Muscle of arm (tissue), 1 donor: ENCODE measurements at regions not wholly inside any gene's neighbourhood (a gene's known extent, or its start where the extent isn't known, plus 50 kb on each side); places are given as distances from the start of the nearest gene placed in this dataset.
"Not testable (repeated sequence)": the region's sequence is repeated elsewhere in the genome, so short reads cannot be mapped to it uniquely, and the experiment has no call there.

Experiments
- DNase-seq: peaks from one replicate; pipeline ENCODE4 v3.0.0-alpha.2; 2013

DNA sequence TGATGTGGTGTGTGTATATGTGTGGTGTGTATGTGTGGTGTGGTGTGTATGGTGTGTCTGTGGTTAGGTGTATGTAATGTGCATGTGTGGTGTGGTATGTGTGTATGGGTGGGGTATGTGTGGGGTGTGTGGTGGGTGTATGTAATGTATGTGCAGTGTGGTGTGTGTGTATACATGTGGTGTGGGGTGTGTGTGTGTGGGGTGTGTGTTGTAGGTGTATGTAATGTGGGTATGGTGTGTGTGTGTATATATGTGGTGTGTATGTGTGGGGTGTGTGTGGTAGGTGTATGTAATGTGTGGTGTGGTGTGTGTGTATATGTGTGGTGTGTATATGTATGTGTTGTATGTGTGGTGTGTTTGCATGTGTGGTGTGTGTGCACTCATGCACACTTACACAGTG lies 84.8 kb upstream of the ID2 start:
- no peak for DNase-seq

DNA sequence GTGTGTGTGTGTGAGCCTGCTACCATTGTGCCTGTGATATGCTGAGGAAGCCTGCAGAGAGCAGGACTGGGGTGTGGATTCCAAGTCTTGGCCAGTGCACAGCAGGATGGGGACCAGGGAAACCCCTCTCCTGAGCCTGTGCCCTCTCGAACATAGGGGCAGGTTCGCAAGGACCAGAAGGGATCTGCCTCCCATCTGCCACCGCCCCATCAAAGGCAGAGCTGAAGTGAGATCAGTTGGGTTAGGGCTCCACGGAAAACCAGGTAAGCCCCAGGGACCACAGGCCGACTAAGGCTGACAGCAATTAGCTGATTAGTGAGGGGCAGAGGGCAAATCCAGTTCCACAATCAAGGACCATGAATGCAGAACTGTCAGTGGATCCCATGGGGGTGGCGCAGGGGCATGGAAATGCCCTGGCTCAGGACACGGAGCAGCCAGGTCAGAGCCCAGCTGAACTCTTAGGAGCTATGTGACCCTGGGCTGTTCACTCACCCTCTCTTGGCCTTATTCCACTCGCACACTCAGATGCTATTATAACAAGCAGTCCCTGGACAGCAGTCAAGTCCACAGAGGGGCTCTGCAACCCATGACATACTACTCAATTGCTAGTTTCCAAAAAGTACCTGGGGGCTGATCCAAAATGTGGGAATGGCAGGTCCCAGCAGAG lies 84.2 kb upstream of the ID2 start:
- no peak for DNase-seq

DNA sequence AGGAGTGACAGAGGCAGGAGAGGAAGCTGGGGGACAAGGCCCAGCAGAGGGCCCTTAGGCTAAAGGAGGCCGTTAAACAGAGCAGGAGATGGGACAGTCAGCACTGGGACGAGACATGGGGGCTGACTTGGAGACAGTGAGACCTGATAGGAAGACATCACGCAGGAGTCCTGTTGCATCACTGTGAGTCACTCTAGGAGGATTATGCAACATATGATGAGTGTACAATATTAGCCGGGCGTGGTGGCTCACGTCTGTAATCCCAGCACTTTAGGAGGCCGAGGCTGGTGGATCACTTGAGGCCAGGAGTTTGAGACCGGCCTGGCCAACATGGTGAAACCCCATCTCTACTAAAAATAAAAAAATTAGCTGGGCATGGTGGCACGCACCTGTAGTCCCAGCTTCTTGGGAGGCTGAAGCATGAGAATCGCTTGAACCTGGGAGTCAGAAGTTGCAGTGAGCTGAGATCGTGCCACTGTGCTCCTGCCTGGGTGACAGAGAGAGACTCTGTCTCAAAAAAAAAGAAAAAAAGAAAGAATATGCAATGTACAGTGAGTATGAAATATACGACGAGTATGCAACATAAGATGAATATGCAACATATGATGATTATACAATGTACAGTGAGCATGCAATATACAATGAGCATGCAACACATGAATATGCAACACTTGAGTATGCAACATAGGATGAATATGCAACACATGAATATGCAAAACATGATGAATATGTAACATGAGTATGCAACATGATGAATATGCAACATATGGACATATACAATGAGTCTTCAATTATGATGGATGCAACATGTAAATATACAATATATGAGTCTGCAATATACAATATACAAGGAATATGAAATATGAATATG lies 83.3 kb upstream of the ID2 start:
- no peak for DNase-seq

DNA sequence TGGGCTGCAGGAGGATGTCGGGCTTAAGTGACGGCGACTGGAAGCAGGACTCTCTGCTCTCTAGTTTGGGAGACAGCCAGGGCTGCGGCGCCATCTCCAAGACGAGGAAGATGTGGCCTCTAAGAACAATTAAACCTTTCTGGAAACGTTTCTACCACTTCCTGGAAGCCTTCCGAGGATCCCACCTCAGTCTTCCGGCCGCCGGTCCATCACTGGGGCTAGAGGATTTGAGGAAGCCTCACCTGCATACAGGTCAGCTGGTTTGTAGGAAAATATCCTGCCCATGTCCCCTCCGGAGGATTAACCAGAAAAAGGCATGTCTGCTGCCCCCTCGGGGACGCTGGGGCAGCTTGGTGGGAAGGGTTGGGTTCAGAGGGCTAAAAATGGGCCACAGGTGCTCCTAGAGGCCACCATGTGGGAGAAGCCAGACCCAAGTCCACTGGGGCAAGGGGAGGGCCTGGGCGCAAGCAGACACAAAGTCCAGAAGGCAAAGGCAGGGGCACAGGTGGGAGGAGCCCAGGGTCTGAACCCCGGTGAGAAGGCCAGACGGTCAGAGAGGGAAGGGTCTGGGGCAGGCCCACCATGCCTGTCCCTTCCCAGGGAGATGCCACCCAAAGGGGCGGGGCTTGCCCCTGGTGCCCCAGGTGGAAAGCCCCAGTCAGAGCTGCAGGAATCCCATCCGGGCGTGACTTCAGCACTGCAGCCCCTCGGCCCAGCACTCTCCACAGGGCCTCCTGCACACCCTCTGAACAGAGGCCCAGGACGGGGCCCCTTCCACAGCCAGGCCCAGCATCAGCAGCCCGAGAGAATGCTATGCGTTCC lies 82.2 kb upstream of the ID2 start:
- no peak for DNase-seq

DNA sequence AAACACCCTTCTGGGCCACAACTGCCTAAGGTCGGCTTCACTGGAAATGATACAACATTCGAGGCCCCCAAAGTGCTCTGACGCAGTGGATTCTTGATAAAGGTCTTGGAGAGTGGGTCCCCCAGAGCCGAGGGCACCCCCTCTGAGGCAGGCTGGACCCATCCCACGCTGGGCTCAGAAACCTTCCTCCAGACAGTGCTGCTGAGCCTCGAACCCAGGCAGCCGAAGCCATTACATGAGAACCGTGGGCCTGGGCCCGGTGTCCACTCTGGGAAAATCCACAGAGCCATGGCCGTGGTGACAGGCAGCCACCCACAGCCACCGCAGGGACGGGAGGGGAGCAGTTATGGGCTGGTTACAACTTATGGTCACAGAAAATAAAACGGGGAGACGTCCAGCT lies 81.4 kb upstream of the ID2 start:
- DNase-seq, result no peak

DNA sequence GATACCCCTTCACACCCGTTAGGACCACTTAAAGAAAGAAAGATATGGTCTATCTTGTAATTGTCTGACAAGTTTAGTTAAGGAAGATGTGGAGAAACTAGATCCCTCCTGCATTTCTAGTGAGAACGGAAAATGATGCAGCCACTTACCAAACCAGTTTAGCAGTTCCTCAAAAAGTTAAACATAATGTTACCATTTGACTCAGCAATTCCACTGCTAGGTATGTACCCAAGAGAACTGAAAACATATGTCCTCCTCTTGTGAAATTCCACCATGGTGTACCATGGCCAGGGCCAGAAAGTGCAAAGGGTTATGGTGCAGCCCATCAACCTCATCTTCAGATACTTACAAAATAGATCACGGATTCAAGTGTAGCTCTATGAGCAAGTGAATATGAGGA lies 79.0 kb upstream of the ID2 start:
- DNase-seq, result no peak

DNA sequence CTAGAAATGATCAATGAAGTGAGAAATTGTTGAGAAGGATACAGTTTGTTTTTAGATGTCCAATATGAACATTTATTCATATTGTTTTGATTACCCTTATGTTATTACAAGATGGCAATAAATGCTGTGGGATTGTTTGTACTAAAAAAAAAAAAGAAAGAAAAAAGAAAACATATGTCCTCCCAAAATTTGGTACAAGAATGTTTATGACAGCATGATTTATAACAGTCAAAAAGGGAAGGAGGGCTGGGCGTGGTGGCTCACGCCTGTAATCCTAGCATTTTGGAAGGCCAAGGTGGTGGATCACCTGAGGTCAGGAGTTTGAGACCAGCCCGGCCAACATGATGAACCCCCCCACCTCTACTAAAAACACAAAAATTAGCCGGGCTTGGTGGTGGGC lies 78.5 kb upstream of the ID2 start:
- DNase-seq, result not testable (repeated sequence)

DNA sequence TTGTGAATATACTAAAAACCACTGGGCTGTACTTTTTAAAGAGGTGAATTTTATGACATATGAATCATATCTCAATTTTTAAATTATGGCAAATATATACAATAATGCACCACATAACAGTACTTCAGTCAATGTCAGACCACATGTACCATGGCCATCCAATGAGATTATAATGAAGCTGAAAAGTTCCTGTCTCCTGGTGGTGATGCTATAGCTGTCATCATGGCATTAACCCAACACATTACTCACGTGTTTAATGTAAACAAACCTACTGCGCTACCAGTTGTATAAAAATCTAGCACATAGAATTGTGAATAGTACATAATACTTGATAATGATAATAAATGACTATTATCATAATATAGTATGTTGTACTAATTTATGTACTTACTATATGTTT lies 77.6 kb upstream of the ID2 start:
- no peak for DNase-seq

DNA sequence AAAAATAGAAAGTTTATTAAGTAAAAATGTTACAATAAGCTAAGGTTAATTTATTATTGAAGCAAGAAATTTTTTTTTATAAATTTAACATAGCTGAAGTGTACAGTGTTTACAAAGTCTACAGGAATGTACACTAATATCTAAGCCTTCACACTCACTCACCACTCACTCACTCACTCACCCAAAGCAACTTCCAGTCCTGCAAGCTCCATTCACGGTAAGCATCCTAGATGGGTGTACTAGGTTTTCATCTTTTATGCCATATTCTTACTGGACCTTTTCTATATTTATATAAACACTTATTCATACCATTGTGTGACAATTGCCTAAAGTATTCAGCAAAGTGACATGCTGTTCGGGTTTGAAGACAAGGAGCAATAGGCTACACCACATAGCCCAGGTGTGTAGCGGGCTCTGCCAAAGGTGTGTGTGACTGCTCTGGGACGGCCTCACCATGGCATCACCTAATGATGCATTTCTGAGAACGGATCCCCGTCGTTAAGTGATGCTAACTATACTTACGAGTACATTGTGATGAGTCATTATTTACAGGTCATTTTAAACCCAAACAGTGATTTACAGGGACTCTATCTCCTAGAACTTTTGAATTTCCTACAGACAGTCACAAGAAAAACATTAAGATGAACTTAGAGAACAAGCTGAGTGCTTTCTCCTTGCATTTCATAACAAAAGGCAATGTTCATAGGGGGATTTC lies 76.3 kb upstream of the ID2 start:
- no peak for DNase-seq

DNA sequence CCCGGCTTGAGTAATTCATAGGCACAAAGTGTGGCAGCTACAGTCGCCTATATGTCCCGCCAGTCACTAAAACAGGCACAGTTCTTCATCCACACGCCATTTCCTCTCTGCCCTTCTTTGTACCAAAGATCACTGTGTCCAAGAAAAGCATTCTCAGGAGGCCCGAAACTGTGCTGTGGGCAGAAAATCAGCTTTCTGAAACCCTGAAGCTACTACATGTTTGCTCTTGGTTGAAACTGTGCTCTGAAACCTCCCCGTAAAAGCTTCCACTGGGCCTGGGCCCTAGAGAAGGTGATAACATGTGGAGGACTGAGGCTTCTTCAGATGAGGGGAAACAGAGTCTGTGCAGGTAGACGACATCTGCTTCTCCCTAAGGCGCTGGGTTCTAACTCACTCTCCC lies 75.6 kb upstream of the ID2 start:
- DNase-seq, result no peak

DNA sequence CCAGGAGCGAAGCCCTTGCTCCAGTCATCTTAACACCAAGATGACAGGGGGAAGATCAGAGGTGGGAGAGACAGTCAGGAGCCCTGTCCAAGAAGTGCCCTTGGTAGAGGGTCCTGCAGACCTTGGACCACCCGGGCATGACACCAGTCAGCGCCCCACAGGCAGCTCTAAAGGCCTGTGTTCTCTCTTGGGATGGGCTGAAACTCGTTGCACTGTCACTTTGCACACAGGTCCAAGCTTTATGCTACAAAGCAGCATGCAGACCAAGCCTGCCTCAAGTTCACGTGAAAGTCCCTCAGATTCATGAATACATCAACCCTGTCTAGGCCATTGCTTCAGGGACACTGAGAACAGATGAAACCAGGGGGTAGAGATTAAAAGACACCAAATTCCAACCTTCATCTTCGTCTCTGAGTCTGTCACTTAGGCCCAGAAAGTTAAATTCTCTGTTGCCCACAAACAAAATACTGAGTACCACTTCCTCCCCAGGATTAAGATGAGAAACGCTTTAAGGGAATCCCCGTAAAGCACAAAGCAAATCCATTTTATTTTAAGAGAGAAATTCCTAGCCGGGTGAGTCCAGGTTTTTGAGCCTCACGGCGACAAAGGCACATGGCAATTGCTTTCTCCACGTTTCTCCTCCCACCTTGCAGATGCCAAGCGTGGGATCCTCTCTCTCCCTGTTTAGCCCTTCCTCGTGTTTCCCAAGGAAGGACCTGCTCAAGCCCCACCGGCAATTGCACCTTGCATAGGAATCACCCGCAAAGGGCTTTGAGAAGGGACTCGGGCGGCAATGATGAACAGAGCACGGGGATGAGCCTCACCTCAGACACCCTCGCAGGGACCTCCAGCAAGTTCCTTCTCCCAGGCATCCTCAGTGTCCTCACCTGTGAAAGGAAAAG lies 75.0 kb upstream of the ID2 start:
- DNase-seq, result no peak

DNA sequence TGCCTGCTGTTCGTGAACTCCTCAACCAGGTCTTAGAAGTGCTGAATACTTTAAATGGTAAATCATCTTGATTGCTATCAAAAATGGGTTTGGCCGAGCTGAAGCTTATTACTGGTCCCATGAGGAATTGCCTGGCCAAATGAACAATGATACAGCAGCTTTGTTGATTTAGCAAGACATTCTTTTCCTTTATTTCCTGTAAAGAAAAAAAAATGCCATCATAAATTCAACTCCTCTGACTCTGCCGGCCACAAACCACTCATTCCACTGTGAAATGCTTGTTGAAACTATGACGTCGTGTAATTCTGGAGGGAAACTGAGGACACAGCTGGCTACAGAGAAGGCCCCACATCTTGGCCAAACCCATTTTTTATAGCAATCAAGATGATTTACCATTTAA lies 74.2 kb upstream of the ID2 start:
- no peak for DNase-seq

DNA sequence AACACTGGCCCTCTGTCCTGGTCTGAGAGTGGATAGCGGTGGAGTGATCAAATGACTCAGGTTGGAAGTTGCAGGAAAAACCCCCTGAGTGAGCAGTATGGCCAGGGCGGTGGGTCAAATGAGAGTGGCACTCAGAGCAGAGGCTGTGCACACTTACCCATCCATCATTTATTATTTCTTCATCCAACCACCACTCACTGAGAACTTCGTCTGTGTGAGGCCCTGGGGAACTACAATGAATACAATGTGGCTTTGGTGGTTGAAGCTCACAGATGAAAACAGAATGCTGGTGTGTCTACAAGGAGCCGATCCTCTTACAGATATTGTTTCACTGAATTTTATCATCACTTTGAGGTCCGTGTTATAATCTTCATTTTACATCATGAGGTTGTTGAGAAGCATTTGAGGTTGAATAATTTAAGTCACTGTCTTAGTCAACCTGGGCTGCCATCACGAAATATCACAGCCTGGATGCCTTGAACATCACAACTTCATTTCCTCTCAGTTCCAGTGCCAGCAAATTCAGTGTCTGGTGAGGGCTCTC lies 73.4 kb upstream of the ID2 start:
- DNase-seq, result no peak

DNA sequence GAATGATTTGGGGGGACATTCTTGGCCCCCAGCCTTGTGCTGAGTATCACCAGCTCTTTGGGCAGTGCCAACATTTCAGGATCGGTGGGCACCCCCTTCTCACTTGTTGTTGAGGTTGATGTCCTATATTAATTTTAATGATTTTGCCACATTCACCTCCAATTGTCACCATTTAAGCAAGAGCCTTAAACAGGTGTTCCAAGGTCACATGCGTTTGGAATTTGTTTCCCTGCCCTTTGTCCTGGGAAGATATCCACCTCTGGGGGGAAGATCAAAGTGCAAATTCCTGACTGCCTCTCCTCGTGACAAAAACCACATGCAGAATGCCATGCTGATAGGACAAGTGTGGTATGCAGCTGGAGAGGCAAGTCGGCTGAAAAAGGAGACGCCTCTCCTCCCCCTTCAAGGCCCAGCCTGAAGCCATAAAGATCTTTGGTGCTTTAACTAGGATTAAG lies 72.5 kb upstream of the ID2 start:
- no peak for DNase-seq

DNA sequence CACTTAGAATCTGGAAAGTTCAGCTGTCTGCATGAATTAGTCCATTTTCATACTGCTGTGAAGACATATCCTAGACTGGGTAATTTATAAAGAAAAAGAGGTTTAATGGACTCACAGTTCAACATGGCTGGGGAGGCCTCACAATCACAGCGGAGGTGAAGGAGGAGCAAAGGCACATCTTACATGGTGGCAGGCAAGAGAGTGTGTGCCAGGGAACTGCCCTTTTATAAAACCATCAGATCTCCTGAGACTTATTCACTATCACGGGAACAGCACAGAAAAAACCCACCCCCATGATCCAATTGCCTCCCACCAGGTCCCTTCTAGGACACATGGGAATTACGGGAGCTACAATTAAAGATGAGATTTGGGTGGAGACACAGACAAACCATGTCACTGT lies 71.1 kb upstream of the ID2 start:
- DNase-seq, result not testable (repeated sequence)

DNA sequence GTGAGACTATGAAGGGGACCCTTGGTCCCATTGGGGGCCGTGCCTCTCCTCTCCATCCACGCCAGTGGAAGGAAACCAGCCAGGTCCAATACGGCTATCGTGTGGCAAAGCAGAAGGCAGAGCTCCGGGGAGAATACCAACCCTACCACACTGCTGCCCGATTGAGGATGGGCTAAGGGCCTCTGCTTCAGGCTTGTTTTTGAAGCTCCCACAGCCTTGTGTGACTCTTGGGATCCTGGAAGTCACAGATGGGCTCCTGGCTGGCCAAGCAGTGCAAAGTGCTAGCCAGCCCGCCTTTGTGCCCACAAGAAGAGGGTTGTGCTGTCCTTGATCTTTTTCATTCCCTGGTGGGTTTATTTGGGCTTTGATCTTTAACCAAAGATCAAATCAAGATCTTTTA lies 70.6 kb upstream of the ID2 start:
- no peak for DNase-seq

DNA sequence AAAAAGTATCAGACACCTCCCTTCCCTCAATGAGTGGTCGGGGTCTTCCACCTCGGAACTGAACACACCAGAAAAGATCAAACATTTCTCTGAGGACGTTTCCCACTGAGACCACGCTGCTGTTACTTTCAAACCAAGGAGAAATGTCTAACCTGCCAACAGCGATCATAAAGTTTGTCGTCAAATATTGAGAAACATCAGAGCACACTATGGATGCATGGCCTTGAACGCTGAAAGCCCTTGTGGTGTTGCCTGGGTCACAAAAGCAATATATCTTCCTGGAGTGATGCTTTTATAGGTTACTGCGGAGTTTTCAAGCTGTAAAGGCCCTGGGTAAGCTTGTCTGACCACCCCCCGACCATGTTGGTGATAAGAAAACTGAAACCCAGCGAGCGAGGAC lies 70.2 kb upstream of the ID2 start:
- DNase-seq, result no peak

DNA sequence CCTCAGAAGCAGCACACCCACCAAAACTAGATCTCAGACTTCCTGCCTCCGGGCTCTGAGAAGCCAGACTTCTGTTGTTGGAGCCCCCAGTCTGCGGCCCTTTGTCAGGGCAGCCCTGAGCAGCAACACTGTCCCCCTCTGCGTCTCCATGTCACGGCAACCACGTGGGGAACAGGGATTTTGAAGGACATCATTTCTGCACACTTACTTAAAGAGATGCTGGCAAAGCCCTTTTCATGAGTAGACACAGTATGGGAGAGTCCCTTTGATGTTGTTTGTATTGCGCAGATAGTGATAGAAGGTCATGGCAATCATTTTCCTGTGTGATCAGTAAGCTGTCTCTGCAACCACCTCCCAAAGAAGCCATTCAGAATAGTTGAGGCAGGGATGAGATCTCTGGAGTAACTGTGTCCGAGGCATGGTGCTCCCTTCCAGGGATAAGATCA lies 69.1 kb upstream of the ID2 start:
- DNase-seq, result no peak

DNA sequence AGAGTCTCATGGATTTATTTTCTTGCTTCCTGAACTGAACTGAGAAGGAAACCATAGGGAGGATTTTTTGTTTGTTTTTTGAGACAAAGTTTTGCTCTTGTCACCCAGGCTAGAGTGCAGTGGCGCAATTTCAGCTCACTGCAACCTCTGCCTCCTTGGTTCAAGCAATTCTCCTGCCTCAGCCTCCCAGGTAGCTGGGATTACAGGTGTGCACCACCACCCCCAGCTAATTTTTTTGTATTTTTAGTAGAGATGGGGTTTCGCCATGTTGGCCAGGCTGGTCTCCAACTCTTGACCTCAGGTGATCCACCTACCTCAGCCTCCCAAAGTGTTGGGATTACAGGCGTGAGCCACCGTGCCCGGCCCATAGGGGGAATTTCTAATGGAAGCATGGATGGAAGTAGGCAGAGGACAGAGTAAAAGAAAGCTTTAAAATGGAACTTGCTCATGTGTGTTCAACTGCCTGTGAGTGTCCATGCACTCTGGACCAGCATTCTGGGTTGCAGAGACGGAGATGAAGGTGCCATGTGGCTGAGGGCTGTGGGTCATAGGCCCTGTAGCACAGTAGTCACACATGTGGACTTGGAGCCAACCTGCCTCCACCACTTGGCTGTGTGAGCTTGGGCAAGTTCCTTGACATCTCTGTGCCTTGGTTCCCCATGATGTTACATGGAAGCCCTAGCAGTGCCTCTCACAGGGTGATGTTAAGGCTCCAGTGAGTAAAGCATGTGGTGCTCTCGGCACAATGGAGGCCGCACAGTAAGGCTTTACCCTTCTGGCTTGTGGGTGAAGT lies 68.5 kb upstream of the ID2 start:
- not testable (repeated sequence) for DNase-seq

DNA sequence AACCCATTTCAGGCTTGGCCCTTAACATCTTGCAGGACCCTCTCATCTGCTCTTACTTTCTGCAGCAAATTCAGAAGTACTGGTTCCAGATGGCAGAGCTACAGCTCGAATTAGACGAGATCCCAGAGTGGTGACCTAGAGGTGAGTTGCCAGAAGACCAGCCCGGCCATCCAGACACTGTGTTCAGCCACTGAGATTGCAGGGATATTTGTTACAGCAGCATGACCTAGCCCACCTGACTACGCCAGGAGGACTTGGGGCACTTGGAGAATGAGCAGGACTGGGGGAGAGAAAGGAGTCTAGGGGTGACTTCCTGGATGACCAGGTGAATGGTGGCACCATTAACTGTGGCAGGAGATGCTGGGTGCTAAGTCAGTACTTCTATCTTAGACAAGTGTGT lies 67.2 kb upstream of the ID2 start:
- no peak for DNase-seq
